ENCODE measurements at regions not wholly inside any gene's neighbourhood (a gene's known extent, or its start where the extent isn't known, plus 50 kb on each side); places are given as distances from the start of the nearest gene placed in this dataset.
"Not testable (repeated sequence)": the region's sequence is repeated elsewhere in the genome, so short reads cannot be mapped to it uniquely, and the experiment has no call there.

DNA sequence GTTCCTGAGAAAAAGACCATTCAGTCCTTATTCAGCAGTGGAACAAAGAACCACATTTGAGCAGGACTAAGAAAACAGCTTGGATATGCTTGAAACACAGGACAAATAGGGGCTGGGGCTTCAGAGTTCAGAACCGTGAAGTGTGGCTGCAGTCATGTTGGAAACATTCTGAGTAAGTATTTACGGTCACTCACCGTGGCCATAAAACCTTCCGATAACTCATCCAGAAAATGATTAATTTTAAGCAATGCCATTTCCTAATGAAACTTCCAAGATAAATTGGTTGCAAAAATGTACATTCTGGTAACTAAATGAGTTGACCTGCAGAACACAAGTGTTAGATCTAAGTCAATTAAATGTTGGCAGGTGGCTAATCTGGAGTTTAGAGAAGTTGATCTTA is 279.2 kb downstream of the CXCL12 start:
- Histone ChIP-seq H3K27ac (ENCODE audit: low read depth, low read length) (no peak overlapping the region), H3K4me3 (ENCODE audit: low read depth, low read length) (no peak overlapping the region), H3K9me3 (ENCODE audit: control insufficient read depth, insufficient read depth, low read length) (no peaks in the 10 kb centered on the region), H3K27me3 (ENCODE audit: control insufficient read depth, insufficient read depth, low read length) (no peaks in the 10 kb centered on the region), H3K4me1 (ENCODE audit: control insufficient read depth, insufficient read depth, low read length) (no peaks in the 10 kb centered on the region), H3K36me3 (ENCODE audit: control insufficient read depth, insufficient read depth, low read length) (no peaks in the 10 kb centered on the region)
- no peak for DNase-seq (ENCODE audit: low read depth in 4 of 6, low spot score in 6 of 6)
- WGBS (ENCODE audit: insufficient coverage): no CpG with 5 or more reads among the region's 4 CpGs

DNA sequence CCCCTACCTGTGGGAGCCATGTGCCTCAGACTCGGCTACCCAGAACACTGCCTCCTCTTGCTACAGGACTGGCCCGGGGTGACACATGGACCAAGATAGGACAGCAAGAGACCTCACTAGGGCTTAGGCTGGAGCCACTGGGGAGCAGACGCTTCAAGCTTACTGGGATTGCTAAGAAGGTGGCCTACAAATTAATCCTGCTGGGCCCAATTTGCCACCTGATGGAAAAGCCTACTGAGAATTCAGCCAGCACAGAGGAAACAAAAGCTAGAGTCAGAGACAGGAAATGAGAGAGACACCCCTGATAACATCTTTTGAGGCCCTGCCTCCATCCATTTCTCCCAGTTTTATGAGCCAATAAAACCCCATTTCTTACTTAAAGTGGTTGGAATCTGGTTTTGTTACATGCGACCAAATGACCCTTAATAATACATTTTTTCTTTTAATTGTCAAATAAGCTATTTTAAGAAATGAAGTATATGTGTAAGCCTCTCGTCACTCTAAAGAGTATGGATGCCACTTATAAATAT is 282.1 kb downstream of the CXCL12 start:
- no peak for DNase-seq (ENCODE audit: low read depth in 4 of 6, low spot score in 6 of 6)
- H3K27me3 ChIP-seq (ENCODE audit: control insufficient read depth, insufficient read depth, low read length): no peaks in the 10 kb centered on the region
- 95% methylated on average over 3 of the region's 5 CpGs for WGBS (ENCODE audit: insufficient coverage)
- no peak overlapping the region for H3K27ac ChIP-seq (ENCODE audit: low read depth, low read length)
- no peaks in the 10 kb centered on the region for H3K9me3 ChIP-seq (ENCODE audit: control insufficient read depth, insufficient read depth, low read length)
- no peaks in the 10 kb centered on the region for H3K36me3 ChIP-seq (ENCODE audit: control insufficient read depth, insufficient read depth, low read length)
- no peaks in the 10 kb centered on the region for H3K4me1 ChIP-seq (ENCODE audit: control insufficient read depth, insufficient read depth, low read length)
- no peak overlapping the region for H3K4me3 ChIP-seq (ENCODE audit: low read depth, low read length)

DNA sequence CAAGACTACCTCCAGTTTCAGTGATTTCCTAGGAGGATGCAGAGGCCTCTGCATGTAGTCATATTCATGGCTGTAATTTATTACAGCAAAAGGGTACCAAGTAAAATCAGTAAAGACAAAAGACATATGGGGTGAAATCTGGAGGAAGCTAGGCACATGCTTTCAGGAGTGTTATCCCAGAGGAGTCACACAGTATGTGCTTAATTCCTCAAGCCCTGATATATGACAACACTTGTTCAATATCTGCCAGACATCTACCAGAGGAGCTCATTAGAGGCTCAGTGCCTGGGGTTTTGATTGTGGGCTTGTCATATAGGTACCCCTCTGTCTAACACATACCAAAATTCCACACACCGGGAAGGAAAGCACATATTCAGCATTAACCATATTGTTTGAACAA is 283.8 kb downstream of the CXCL12 start:
- WGBS (ENCODE audit: insufficient coverage): no CpG with 5 or more reads among the region's 1 CpG

DNA sequence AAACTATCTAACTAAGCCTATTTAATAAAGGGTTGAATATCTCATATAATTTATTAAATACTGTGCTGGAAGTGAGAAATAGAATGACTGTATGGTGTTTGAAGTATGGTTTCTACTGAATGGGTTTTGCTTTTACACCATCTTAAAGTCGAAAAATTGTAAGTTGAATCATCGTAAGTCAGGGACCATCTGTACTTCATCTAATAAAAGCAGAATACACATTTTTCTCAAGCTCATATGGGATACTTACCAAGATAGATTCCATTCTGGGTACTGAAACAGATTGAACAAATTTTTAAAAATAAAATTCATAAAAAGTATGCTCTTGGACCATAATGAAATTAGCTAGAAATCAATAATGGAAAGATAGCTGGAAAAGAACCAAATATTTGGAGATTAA is 285.4 kb downstream of the CXCL12 start:
- WGBS (ENCODE audit: insufficient coverage): no CpG with 5 or more reads among the region's 2 CpGs
- H3K27me3 ChIP-seq (ENCODE audit: control insufficient read depth, insufficient read depth, low read length): no peaks in the 10 kb centered on the region
- H3K27ac ChIP-seq (ENCODE audit: low read depth, low read length): no peak overlapping the region
- H3K4me1 ChIP-seq (ENCODE audit: control insufficient read depth, insufficient read depth, low read length): no peaks in the 10 kb centered on the region
- no peaks in the 10 kb centered on the region for H3K9me3 ChIP-seq (ENCODE audit: control insufficient read depth, insufficient read depth, low read length)
- no peak overlapping the region for H3K4me3 ChIP-seq (ENCODE audit: low read depth, low read length)
- peak in 1 of 6 donors; percentile 10 for DNase-seq (ENCODE audit: low read depth in 4 of 6, low spot score in 6 of 6)
- H3K36me3 ChIP-seq (ENCODE audit: control insufficient read depth, insufficient read depth, low read length): no peaks in the 10 kb centered on the region

More for the DNA sequence above, 283.8 kb downstream of the CXCL12 start:
- Histone ChIP-seq H3K9me3 (ENCODE audit: control insufficient read depth, insufficient read depth, low read length) (no peaks in the 10 kb centered on the region), H3K27me3 (ENCODE audit: control insufficient read depth, insufficient read depth, low read length) (no peaks in the 10 kb centered on the region), H3K4me3 (ENCODE audit: low read depth, low read length) (no peak overlapping the region), H3K27ac (ENCODE audit: low read depth, low read length) (no peak overlapping the region), H3K36me3 (ENCODE audit: control insufficient read depth, insufficient read depth, low read length) (no peaks in the 10 kb centered on the region), H3K4me1 (ENCODE audit: control insufficient read depth, insufficient read depth, low read length) (no peaks in the 10 kb centered on the region)
- peak in 2 of 6 donors; percentile 12 to 49 for DNase-seq (ENCODE audit: low read depth in 4 of 6, low spot score in 6 of 6)

DNA sequence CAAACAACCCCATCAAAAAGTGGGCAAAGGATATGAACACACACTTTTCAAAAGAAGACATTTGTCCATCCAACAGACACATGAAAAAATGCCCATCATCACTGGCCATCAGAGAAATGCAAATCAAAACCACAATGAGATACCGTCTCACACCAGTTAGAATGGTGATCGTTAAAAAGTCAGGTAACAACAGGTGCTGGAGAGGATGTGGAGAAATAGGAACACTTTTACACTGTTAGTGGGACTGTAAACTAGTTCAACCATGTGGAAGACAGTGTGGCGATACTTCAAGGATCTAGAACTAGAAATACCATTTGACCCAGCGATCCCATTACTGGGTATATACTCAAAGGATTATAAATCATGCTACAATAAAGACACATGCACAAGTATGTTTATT is 288.7 kb downstream of the CXCL12 start:
- H3K9me3 ChIP-seq (ENCODE audit: control insufficient read depth, insufficient read depth, low read length); H3K4me1 ChIP-seq (ENCODE audit: control insufficient read depth, insufficient read depth, low read length); DNase-seq (ENCODE audit: low read depth in 4 of 6, low spot score in 6 of 6); H3K27ac ChIP-seq (ENCODE audit: low read depth, low read length); H3K27me3 ChIP-seq (ENCODE audit: control insufficient read depth, insufficient read depth, low read length); H3K36me3 ChIP-seq (ENCODE audit: control insufficient read depth, insufficient read depth, low read length); H3K4me3 ChIP-seq (ENCODE audit: low read depth, low read length): not testable (repeated sequence)
- no CpG with 5 or more reads among the region's 4 CpGs for WGBS (ENCODE audit: insufficient coverage)

DNA sequence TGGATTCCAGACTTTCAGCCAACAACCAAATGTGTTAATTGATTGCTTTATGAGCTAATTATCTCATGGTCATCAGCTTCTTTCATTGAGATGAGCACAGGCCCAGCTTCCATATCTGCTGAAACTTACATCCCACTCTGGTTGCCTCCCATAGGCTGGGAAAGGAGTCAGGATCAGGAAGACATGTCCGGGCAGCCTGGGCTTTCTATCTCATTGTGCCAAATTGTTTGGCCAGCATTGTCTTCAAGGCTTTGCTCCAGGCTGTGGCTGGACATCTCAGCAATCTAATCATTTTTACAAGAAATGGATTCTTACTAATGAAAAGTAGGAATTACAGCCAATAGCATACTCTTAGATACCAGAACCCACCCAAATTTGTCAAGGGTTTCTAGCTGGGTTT is 295.2 kb downstream of the CXCL12 start:
- DNase-seq (ENCODE audit: low read depth in 4 of 6, low spot score in 6 of 6): no peak
- no peak overlapping the region for H3K4me3 ChIP-seq (ENCODE audit: low read depth, low read length)
- H3K9me3 ChIP-seq (ENCODE audit: control insufficient read depth, insufficient read depth, low read length): no peaks in the 10 kb centered on the region
- H3K36me3 ChIP-seq (ENCODE audit: control insufficient read depth, insufficient read depth, low read length): no peaks in the 10 kb centered on the region
- H3K27me3 ChIP-seq (ENCODE audit: control insufficient read depth, insufficient read depth, low read length): no peaks in the 10 kb centered on the region
- no peak overlapping the region for H3K27ac ChIP-seq (ENCODE audit: low read depth, low read length)
- H3K4me1 ChIP-seq (ENCODE audit: control insufficient read depth, insufficient read depth, low read length): no peaks in the 10 kb centered on the region
- no CpG with 5 or more reads among the region's 1 CpG for WGBS (ENCODE audit: insufficient coverage)

DNA sequence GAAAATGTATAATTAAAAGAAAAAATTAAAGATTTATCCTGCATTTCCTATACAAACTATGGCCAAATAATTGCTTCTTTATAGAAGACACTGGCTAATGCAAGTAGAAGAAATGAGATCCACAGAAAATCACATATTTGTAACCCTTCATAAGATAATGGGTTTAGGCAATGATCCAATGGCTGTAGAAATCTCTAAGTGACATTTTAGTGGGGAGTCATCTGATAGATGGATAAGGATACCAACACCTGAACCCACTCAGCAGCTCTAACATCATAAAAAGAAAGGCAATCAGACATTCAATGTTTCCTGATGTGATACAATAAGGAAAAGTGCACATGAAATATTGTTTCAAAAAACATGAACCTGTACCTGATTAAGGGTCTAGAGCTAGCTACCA is 297.5 kb downstream of the CXCL12 start:
- no peaks in the 10 kb centered on the region for H3K9me3 ChIP-seq (ENCODE audit: control insufficient read depth, insufficient read depth, low read length)
- H3K4me1 ChIP-seq (ENCODE audit: control insufficient read depth, insufficient read depth, low read length): no peaks in the 10 kb centered on the region
- DNase-seq (ENCODE audit: low read depth in 4 of 6, low spot score in 6 of 6): no peak

DNA sequence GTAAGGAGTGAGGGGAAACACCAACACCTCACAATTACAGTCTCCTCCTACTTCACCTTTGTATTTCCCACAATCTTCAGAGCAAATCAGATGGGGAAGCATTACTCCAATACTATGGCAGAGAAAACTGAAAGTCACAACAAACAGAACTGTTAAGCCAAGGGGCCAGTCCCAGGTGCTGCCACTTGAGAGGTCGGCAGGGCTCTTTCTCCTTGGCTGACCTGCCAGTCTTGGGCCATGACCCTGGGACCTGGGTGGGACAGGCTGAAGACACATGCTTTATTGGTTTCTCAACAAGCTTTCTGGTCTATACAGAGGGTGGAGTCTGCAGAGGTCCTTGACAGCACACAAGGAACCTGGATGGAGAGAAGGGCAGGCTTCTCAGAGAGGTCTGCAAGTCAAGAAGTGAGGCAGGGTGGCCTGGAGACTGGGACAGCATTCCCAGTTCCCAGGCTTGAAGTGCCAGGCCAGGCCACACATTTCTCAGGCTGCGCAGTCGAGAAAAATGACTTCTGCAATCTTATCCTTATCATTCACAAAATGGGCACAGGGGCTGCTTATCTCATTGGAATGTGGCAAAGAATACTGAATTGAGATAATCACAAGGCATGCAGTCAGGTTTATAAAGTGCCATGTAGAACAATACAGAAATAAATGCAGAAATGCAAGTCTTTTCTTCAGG is 301.0 kb downstream of the CXCL12 start:
- H3K4me3 ChIP-seq (ENCODE audit: low read depth, low read length): no peak overlapping the region
- WGBS (ENCODE audit: insufficient coverage): 59% methylated on average over 1 of the region's 3 CpGs
- no peak for DNase-seq (ENCODE audit: low read depth in 4 of 6, low spot score in 6 of 6)
- no peaks in the 10 kb centered on the region for H3K36me3 ChIP-seq (ENCODE audit: control insufficient read depth, insufficient read depth, low read length)
- H3K27me3 ChIP-seq (ENCODE audit: control insufficient read depth, insufficient read depth, low read length): no peaks in the 10 kb centered on the region
- H3K27ac ChIP-seq (ENCODE audit: low read depth, low read length): no peak overlapping the region
- no peaks in the 10 kb centered on the region for H3K4me1 ChIP-seq (ENCODE audit: control insufficient read depth, insufficient read depth, low read length)
- no peaks in the 10 kb centered on the region for H3K9me3 ChIP-seq (ENCODE audit: control insufficient read depth, insufficient read depth, low read length)

More for the DNA sequence above, 297.5 kb downstream of the CXCL12 start:
- no peaks in the 10 kb centered on the region for H3K36me3 ChIP-seq (ENCODE audit: control insufficient read depth, insufficient read depth, low read length)
- no peaks in the 10 kb centered on the region for H3K27me3 ChIP-seq (ENCODE audit: control insufficient read depth, insufficient read depth, low read length)
- H3K4me3 ChIP-seq (ENCODE audit: low read depth, low read length): no peak overlapping the region
- no peak overlapping the region for H3K27ac ChIP-seq (ENCODE audit: low read depth, low read length)

DNA sequence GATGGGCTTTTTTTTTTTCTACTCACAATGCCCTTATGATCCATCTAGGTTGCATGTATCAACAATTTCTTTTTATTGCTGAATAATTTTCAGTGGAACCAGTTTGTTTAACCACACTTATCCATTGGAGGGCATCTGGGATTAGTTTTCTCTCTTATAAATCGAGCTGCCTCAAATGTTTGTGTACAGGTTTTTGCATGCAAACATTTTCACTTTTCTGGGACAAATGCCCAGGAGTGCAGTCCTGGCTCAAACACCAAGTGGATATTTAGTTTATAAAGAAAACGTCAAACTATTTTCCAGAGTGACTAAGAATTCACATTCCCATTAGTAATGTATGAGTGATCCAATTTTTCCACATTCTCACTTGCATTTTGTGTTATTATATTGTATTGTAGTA is 313.4 kb downstream of the CXCL12 start:
- H3K27ac ChIP-seq (ENCODE audit: low read depth, low read length): no peak overlapping the region
- peaks cover 7% of the 10 kb centered on the region for H3K4me1 ChIP-seq (ENCODE audit: control insufficient read depth, insufficient read depth, low read length)
- H3K27me3 ChIP-seq (ENCODE audit: control insufficient read depth, insufficient read depth, low read length): no peaks in the 10 kb centered on the region
- no CpG with 5 or more reads among the region's 2 CpGs for WGBS (ENCODE audit: insufficient coverage)
- no peaks in the 10 kb centered on the region for H3K9me3 ChIP-seq (ENCODE audit: control insufficient read depth, insufficient read depth, low read length)
- H3K4me3 ChIP-seq (ENCODE audit: low read depth, low read length): no peak overlapping the region
- H3K36me3 ChIP-seq (ENCODE audit: control insufficient read depth, insufficient read depth, low read length): no peaks in the 10 kb centered on the region
- peak in 1 of 6 donors; percentile 74 for DNase-seq (ENCODE audit: low read depth in 4 of 6, low spot score in 6 of 6)

DNA sequence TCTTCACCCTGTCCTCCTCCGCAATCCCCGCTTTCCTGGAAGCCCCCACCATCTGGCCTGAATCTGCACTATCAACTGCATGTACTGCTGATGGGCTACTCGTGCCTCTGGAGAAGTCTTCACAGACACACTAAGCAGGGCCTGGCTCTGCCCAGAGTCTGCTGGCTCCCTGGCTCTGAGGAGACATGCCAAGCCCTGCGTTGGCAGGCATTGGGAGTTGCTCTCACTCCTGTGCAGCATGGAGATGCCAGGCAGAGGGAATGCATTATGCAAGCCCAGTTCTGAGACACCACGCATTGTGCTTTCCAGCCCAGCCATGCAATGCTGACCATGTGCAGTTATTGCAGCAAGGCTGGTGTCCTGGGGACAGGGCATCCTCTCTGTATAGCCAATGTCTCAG is 314.6 kb downstream of the CXCL12 start:
- Histone ChIP-seq H3K27me3 (ENCODE audit: control insufficient read depth, insufficient read depth, low read length) (no peaks in the 10 kb centered on the region), H3K27ac (ENCODE audit: low read depth, low read length) (no peak overlapping the region), H3K9me3 (ENCODE audit: control insufficient read depth, insufficient read depth, low read length) (no peaks in the 10 kb centered on the region), H3K4me3 (ENCODE audit: low read depth, low read length) (no peak overlapping the region), H3K4me1 (ENCODE audit: control insufficient read depth, insufficient read depth, low read length) (peaks cover 14% of the 10 kb centered on the region), H3K36me3 (ENCODE audit: control insufficient read depth, insufficient read depth, low read length) (no peaks in the 10 kb centered on the region)
- peak in 2 of 6 donors; percentile 31 to 92 for DNase-seq (ENCODE audit: low read depth in 4 of 6, low spot score in 6 of 6)
- 62% methylated on average over 5 of the region's 5 CpGs for WGBS (ENCODE audit: insufficient coverage)

All from spinal cord (tissue), 9 donors.